NCI-H524 (cell line): ENCODE measurements at regions not wholly inside any gene's neighbourhood (a gene's known extent, or its start where the extent isn't known, plus 50 kb on each side); places are given as distances from the start of the nearest gene placed in this dataset.
"Not testable (repeated sequence)": the region's sequence is repeated elsewhere in the genome, so short reads cannot be mapped to it uniquely, and the experiment has no call there.

Experiments used
- DNase-seq, 2 experiments: peaks; one replicate each; lab custom pipeline; 2025; lab: John Stamatoyannopoulos, UW

DNA sequence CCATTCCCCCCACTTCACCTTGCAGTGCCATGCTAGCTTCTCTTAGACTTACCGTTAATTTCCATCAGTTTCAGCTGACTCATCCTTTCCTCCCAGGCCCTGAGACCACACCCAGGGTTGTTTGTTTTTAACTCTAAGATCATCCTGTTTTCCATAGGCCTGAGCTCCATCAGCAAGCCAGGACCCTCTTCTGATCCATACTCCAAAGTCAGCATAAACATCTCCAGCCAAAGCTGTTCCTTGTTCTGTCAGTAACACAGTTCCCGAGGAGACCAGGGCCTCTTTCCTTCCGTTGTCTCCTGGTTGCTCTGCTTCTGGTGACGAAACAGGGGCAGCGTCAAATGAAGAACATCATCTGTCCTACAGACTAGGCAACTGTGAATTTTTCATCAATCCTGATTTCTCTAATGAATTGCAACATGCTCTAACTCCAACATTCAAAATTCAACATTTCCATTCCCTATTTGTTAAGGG is 83.8 kb upstream of the HNF1B start:
- DNase-seq = no peak

DNA sequence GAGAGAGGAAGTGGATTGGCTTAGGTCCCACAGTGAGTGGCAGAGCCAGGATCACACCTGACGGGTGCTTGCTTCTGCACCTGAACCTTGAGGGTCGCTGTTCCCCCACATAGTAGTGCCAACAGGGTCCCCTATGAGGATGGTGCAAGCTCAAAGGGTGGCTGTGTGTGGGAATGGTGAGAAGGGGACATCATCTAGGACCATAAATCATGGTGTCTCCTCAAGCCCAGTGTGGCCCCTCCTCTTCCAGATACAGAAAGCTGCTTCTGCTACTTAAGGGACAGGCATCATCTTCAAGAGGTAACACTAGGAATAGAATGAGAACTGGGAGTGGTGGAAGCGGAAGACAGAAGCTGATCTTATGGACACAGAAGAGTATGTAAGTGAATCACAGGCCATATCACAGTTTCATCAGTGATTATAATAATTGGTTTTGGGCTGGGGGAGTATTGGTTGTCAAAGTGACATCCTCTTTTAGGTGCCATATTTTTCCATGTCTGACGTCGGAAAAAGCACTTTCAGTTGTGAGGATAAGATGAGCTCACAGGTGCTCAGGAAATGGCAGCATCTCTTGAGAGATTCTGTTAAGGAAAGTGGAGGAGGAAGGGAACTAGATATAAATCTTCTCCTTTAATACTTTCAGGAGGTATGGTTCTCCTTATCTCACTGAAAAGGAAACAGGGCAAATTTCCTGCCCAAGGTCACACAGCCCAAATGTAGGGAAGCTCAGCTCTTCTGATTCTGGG is 83.2 kb upstream of the HNF1B start:
- DNase-seq = no peak

DNA sequence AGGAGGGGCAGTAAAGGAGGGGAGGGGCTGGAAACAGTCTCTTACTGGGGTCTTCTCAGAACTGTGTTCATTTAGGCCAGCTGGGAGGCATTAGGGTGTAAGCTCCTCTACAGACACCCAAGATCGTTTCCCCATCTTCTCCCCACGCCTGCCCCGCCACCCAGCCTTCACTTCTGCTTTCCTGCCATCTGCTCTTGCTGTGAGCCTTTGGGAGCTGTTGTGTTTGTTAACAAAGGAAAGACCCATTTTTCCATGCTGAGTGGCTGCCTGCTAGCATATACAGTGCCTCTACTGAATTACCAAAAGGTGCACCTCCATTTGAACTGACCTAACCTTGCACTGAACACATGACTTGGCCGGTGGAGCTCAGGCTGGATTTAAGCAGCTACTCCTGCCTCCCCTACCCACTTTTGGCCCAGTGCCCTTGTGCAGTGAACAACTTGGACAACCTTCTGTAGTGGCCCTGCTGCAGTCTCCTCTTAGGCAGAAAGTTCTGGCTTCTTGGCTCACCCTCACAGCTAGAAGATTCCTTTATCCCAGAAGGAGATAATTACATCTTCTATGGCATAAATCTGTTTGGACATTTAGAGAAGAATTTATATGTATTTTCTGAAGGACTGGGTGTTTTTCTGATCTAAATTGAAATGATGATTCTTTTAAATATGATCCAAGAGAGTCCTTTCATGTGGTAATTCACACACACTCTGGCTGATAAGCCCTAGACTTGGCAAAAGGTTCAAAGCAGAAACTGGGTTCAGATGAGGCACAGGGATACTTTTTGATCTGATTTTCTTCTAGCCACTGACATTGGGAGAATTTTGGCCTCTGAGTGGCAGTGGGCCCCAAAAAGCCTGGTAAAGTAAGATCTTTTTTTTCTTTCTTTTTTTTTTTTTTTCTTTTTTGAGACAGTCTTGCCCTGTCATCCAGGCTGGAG is 81.9 kb upstream of the HNF1B start:
- DNase-seq = peak in 1 of 2 experiments; percentile 15

GRCh38 chr17:37825851-37826250 is 81.0 kb upstream of the HNF1B start:
- no peak for DNase-seq

DNA sequence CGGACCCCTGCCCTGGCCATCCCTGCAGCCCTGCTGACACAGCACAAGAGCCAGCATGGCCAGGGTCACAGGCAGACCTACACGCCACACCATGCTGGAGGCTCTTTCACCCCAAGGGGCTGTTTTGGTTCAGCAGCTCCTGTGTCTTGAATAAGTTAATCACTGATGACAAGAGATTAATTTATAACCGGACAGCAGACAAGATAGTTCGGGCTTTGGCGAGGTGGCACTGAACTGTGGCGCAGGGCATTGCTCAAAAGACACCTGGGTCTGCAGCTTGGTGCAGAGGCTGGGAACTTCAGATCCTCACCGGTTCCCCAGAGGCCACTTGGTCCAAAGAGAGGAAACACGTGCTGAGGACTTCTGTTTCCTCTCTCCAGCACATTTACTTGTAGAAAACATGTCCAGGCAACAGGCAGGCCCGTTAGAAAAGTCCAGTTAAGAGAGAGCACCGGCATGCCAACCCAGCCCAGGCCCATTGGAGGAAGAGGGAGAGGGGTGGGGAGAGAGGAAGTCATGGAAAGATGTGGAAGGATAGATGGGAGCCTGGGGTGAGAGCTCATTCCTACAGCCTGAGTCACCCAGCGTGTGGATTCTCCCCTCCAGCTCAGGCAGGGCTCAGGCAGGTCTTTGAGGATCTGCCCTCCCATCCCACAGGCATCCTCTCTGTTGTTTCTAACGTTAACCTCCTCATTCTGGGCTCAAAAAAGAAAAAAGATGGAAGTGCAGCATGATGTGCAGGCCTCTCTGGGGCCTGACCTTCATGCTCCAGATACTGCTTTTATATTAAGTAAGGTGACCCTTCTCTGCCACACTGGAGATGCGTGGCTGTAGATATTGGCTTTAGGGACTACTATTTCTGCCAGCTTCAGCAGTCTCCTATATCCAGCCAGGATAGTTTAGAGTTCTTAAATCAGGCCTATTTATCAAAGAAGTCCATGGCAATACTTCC is 80.0 kb upstream of the HNF1B start:
- no peak for DNase-seq

DNA sequence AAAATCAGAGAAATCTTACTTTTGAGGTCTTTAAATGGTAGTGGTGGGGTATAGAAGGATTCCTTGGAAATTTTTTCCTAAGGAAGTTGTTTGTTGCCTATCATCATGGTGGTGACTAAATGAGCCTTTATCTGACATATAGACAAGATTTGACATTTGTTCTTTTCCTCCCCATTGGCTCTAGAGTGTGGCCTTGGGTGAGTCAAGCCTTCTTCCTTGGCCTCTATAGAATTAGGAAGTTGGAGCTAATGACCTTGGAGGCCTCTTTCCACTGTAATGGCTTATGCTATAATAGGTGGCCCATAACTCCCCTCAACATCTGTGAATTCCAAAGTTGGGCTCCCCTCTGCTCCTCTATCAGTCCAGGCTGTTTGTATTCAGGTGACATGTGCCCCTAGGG is 79.1 kb upstream of the HNF1B start:
- no peak for DNase-seq

DNA sequence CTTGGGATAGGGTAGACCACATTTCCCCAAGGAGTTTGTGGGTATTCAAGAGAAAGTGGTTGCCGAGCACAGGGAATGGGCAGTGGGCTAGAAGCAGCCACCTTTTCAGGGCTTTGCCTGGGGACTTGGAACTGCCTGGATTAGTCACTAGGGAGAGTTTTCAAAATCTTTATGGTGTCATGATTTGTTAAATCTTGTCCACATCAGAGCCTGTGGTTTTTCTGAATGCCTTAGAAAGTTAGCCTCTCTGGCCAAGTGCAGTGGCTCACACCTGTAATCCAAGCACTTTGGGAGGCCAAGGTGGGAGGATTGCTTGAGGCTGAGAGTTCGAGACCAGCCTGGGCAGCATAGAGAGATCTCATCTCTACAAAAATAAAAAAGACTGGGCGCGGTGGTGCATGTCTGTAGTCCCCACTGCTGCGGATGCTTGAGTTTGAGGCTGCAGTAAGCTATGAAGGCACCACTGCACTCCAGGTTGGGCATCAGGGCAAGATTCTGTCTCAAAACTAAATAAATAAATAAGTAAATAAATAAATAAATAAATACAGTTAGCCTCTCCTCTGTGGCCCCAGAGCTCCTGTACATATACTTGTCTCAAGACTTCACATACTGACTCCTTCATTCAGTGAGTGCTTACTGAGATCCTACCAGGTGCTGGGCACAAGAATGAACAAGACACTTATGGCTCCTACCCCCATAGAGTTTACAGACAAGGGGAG is 76.3 kb upstream of the HNF1B start:
- DNase-seq = no peak

- no peak for DNase-seq
Measured at GRCh38 chr17:37820313-37820994, 75.6 kb upstream of the HNF1B start.

DNA sequence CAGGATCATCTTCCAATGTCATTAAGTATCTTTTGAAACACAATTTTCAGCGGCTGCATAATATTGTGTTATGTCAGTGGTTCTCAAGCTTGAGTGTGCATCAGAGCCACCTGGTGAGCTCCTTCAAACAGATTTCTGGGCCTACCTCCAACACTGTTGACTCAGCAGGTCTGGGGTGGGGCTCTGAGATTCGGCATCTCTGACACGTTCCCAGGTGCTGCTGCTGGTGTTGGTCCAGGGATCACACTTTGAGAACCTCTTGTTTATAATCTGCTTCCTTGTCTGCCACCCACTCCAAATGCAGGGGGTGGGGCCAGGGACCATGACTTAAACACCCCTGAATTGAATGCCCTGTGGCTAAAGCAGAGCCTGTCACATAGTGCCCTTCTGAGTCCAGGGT is 73.8 kb upstream of the HNF1B start:
- peak in 1 of 2 experiments; percentile 8 for DNase-seq

- DNase-seq = no peak
Measured at GRCh38 chr17:37816950-37817349, 72.1 kb upstream of the HNF1B start.

DNA sequence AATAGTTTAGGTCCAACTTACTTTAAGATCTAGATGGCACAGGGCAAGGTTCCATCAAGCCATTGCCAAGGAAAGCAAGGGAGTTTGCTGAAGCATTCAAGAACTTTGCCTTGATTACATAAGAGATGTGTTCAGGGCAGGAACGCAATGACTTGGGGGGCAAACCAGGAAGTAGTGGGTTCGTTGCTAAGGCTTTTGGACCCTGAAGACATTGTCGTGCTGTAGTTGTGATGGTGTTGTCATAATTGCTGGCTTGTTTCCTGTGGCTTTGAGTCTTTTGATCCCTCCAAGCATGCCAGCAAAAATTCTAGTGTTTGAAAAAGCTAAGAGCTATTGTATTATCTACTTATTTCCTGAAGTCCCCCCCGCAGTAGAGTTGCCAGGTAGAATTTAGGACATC is 70.7 kb upstream of the HNF1B start:
- DNase-seq = no peak

GRCh38 chr17:37813751-37814150 is 68.9 kb upstream of the HNF1B start:
- no peak for DNase-seq

- DNase-seq = not testable (repeated sequence)
Measured at GRCh38 chr17:37808846-37809245, 64.0 kb upstream of the HNF1B start.

DNA sequence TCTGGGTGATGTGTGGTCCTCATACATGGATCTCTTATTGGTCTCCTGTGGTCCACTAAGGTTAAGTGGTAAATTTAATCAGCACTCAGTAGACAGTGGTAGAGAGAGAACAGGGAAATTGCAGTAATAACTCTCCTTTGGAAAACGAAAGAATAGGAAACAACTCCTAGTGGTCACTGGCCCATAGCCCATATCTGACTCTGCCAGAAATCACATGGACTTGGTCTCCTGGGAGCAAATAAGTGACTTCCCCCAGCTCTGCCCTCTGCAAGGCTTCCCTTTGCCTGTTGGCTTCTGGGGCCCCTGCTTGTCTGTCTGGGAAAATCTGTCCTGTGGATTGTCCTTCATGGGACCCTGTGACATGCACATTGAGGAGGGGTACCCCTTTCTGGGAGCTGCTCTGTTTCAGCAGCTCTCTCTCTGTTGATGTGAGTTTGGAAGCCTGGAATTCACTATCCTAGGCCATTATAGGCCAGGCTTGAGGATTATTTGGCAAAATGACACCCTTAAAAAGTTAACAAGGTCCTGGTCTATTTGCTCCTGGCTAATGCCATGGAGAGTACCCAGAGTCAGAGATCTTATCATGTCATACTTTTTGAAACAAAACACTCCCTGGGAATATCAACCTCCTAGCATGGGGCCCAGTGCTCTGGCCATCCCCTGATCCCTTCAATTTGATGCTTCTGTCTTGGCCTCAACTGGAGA is 58.0 kb upstream of the HNF1B start:
- DNase-seq = no peak

DNA sequence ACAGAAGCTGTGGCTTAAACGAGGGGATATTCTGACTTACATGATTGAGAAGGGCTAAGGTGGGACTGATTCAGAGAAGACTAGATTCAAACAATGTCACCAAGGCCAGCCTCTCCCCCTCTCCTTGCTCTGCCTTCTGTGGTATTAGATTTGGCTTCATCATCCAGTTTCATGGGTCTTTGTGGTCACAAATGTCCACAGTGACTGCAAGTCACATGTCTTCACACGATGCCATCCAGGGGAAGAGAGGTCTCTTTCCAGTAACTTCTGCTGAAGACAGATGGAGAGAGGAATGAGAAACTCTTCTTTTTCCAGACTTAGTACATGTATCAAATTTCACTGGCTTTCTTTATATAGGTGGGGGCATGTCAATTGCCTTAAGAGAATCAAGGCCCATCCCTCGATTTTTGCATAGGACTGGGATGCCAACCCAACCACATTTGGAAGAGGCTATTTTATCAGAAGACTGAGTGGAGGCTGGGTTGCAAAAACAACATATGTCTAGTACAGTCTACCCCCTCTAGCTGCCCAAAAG is 57.3 kb upstream of the HNF1B start:
- DNase-seq = no peak

- DNase-seq = no peak
Measured at GRCh38 chr17:37801171-37801570, 56.3 kb upstream of the HNF1B start.

DNA sequence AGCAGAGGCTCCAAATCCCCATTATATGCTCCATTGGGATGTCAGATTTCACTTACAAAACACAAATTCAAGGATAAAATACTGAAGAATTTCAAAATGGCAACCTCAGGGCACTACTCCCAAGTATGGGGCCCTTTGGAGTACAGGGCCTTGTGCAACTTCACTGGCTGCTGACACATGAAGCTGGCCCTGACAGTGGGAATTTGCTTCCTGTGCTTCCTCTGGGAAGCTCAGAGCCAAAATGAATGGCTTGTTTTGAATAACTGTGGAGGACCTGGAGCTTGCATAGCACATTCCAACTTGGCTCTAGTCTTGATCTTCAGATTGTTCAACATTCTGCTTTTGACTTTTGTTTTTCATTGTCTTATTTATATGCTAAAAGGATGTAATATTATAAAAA is 52.3 kb upstream of the HNF1B start:
- no peak for DNase-seq

DNA sequence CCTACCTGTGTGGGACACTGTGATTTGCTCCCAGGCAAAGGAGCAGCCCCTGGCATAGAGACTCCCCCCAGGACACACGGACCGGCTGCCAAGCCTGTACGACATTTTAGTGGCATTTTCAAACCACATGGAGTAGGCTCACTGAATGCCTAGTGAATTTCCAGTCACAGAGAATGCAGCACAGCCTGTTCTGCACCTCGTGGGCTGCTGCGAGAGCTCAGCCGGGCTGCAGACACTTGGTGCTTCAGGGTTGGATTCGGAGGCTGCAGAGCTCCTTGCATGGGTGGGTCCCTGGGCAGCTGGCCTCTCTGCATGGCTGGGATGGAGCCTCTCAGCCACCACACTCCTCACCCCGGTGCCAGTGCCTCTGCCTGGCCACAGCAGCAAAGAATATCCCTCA is 51.2 kb upstream of the HNF1B start:
- DNase-seq = no peak
